ENCODE measurements at regions not wholly inside any gene's neighbourhood (a gene's known extent, or its start where the extent isn't known, plus 50 kb on each side); places are given as distances from the start of the nearest gene placed in this dataset.

GRCh38 chr6:40778918-40779317, 191.8 kb upstream of the LRFN2 start:
- H3K27ac ChIP-seq (ENCODE audit: low read depth, low read length): no peak overlapping the region
- H3K4me1 ChIP-seq (ENCODE audit: control insufficient read depth in 5 of 5, insufficient read depth in 5 of 5, low read length in 5 of 5): no peaks in the 10 kb centered on the region
- H3K27me3 ChIP-seq (ENCODE audit: control insufficient read depth in 5 of 5, insufficient read depth in 4 of 5, low read length in 5 of 5): peaks cover 0 to 19% (median 9%) of the 10 kb centered on the region in 5 donors
- no peak overlapping the region for H3K9ac ChIP-seq (ENCODE audit: low read length in 5 of 5)
- no peak overlapping the region for H3K4me3 ChIP-seq (ENCODE audit: low read depth in 1 of 5, low read length in 5 of 5)
- H3K9me3 ChIP-seq (ENCODE audit: control insufficient read depth in 5 of 5, low read length in 5 of 5): no peaks in the 10 kb centered on the region
- H3K36me3 ChIP-seq (ENCODE audit: control insufficient read depth in 5 of 5, insufficient read depth in 5 of 5, low read length in 5 of 5): no peaks in the 10 kb centered on the region

- Histone ChIP-seq H3K4me3 (ENCODE audit: low read depth in 1 of 5, low read length in 5 of 5) (no peak overlapping the region), H3K4me1 (ENCODE audit: control insufficient read depth in 5 of 5, insufficient read depth in 5 of 5, low read length in 5 of 5) (no peaks in the 10 kb centered on the region), H3K9ac (ENCODE audit: low read length in 5 of 5) (no peak overlapping the region), H3K36me3 (ENCODE audit: control insufficient read depth in 5 of 5, insufficient read depth in 5 of 5, low read length in 5 of 5) (no peaks in the 10 kb centered on the region), H3K27me3 (ENCODE audit: control insufficient read depth in 5 of 5, insufficient read depth in 4 of 5, low read length in 5 of 5) (peaks cover 0 to 19% (median 9%) of the 10 kb centered on the region in 5 donors), H3K27ac (ENCODE audit: low read depth, low read length) (no peak overlapping the region), H3K9me3 (ENCODE audit: control insufficient read depth in 5 of 5, low read length in 5 of 5) (no peaks in the 10 kb centered on the region)
Measured at GRCh38 chr6:40778196-40778595, 191.0 kb upstream of the LRFN2 start.

GRCh38 chr6:40774932-40775331, 187.8 kb upstream of the LRFN2 start:
- Histone ChIP-seq H3K27me3 (ENCODE audit: control insufficient read depth in 5 of 5, insufficient read depth in 4 of 5, low read length in 5 of 5) (peaks cover 0 to 19% (median 12%) of the 10 kb centered on the region in 5 donors), H3K4me1 (ENCODE audit: control insufficient read depth in 5 of 5, insufficient read depth in 5 of 5, low read length in 5 of 5) (no peaks in the 10 kb centered on the region), H3K36me3 (ENCODE audit: control insufficient read depth in 5 of 5, insufficient read depth in 5 of 5, low read length in 5 of 5) (no peaks in the 10 kb centered on the region), H3K9ac (ENCODE audit: low read length in 5 of 5) (no peak overlapping the region), H3K27ac (ENCODE audit: low read depth, low read length) (no peak overlapping the region), H3K4me3 (ENCODE audit: low read depth in 1 of 5, low read length in 5 of 5) (no peak overlapping the region), H3K9me3 (ENCODE audit: control insufficient read depth in 5 of 5, low read length in 5 of 5) (peaks cover 3 to 15% (median 4%) of the 10 kb centered on the region in 5 donors)

- Histone ChIP-seq H3K9me3 (ENCODE audit: control insufficient read depth in 5 of 5, low read length in 5 of 5) (peaks cover 3 to 15% (median 4%) of the 10 kb centered on the region in 5 donors), H3K27me3 (ENCODE audit: control insufficient read depth in 5 of 5, insufficient read depth in 4 of 5, low read length in 5 of 5) (peaks cover 0 to 11% (median 3%) of the 10 kb centered on the region in 5 donors), H3K36me3 (ENCODE audit: control insufficient read depth in 5 of 5, insufficient read depth in 5 of 5, low read length in 5 of 5) (no peaks in the 10 kb centered on the region), H3K9ac (ENCODE audit: low read length in 5 of 5) (no peak overlapping the region), H3K4me3 (ENCODE audit: low read depth in 1 of 5, low read length in 5 of 5) (no peak overlapping the region), H3K4me1 (ENCODE audit: control insufficient read depth in 5 of 5, insufficient read depth in 5 of 5, low read length in 5 of 5) (no peaks in the 10 kb centered on the region), H3K27ac (ENCODE audit: low read depth, low read length) (no peak overlapping the region)
Measured at GRCh38 chr6:40770794-40771193, 183.6 kb upstream of the LRFN2 start.

- Histone ChIP-seq H3K27me3 (ENCODE audit: control insufficient read depth in 5 of 5, insufficient read depth in 4 of 5, low read length in 5 of 5) (peaks cover 0 to 8% (median 0%) of the 10 kb centered on the region in 5 donors), H3K4me1 (ENCODE audit: control insufficient read depth in 5 of 5, insufficient read depth in 5 of 5, low read length in 5 of 5) (no peaks in the 10 kb centered on the region), H3K4me3 (ENCODE audit: low read depth in 1 of 5, low read length in 5 of 5) (no peak overlapping the region), H3K9me3 (ENCODE audit: control insufficient read depth in 5 of 5, low read length in 5 of 5) (no peaks in the 10 kb centered on the region), H3K9ac (ENCODE audit: low read length in 5 of 5) (no peak overlapping the region), H3K27ac (ENCODE audit: low read depth, low read length) (no peak overlapping the region), H3K36me3 (ENCODE audit: control insufficient read depth in 5 of 5, insufficient read depth in 5 of 5, low read length in 5 of 5) (no peaks in the 10 kb centered on the region)
Measured at GRCh38 chr6:40764726-40765125, 177.6 kb upstream of the LRFN2 start.

GRCh38 chr6:40762981-40763380, 175.8 kb upstream of the LRFN2 start:
- Histone ChIP-seq H3K27me3 (ENCODE audit: control insufficient read depth in 5 of 5, insufficient read depth in 4 of 5, low read length in 5 of 5) (peaks cover 0 to 9% (median 6%) of the 10 kb centered on the region in 5 donors), H3K4me3 (ENCODE audit: low read depth in 1 of 5, low read length in 5 of 5) (no peak overlapping the region), H3K4me1 (ENCODE audit: control insufficient read depth in 5 of 5, insufficient read depth in 5 of 5, low read length in 5 of 5) (no peaks in the 10 kb centered on the region), H3K9ac (ENCODE audit: low read length in 5 of 5) (no peak overlapping the region), H3K9me3 (ENCODE audit: control insufficient read depth in 5 of 5, low read length in 5 of 5) (no peaks in the 10 kb centered on the region), H3K27ac (ENCODE audit: low read depth, low read length) (no peak overlapping the region), H3K36me3 (ENCODE audit: control insufficient read depth in 5 of 5, insufficient read depth in 5 of 5, low read length in 5 of 5) (no peaks in the 10 kb centered on the region)

GRCh38 chr6:40760887-40761286, 173.7 kb upstream of the LRFN2 start:
- Histone ChIP-seq H3K4me3 (ENCODE audit: low read depth in 1 of 5, low read length in 5 of 5) (no peak overlapping the region), H3K9me3 (ENCODE audit: control insufficient read depth in 5 of 5, low read length in 5 of 5) (no peaks in the 10 kb centered on the region), H3K27ac (ENCODE audit: low read depth, low read length) (no peak overlapping the region), H3K27me3 (ENCODE audit: control insufficient read depth in 5 of 5, insufficient read depth in 4 of 5, low read length in 5 of 5) (peaks cover 1 to 16% (median 15%) of the 10 kb centered on the region in 5 donors), H3K36me3 (ENCODE audit: control insufficient read depth in 5 of 5, insufficient read depth in 5 of 5, low read length in 5 of 5) (no peaks in the 10 kb centered on the region), H3K9ac (ENCODE audit: low read length in 5 of 5) (no peak overlapping the region), H3K4me1 (ENCODE audit: control insufficient read depth in 5 of 5, insufficient read depth in 5 of 5, low read length in 5 of 5) (no peaks in the 10 kb centered on the region)

GRCh38 chr6:40759838-40760237, 172.7 kb upstream of the LRFN2 start:
- H3K27ac ChIP-seq (ENCODE audit: low read depth, low read length): no peak overlapping the region
- H3K4me1 ChIP-seq (ENCODE audit: control insufficient read depth in 5 of 5, insufficient read depth in 5 of 5, low read length in 5 of 5): no peaks in the 10 kb centered on the region
- no peak overlapping the region for H3K9ac ChIP-seq (ENCODE audit: low read length in 5 of 5)
- no peaks in the 10 kb centered on the region for H3K9me3 ChIP-seq (ENCODE audit: control insufficient read depth in 5 of 5, low read length in 5 of 5)
- no peak overlapping the region for H3K4me3 ChIP-seq (ENCODE audit: low read depth in 1 of 5, low read length in 5 of 5)
- H3K36me3 ChIP-seq (ENCODE audit: control insufficient read depth in 5 of 5, insufficient read depth in 5 of 5, low read length in 5 of 5): no peaks in the 10 kb centered on the region
- H3K27me3 ChIP-seq (ENCODE audit: control insufficient read depth in 5 of 5, insufficient read depth in 4 of 5, low read length in 5 of 5): peaks cover 12 to 26% (median 25%) of the 10 kb centered on the region in 5 donors

- no peak overlapping the region for H3K27ac ChIP-seq (ENCODE audit: low read depth, low read length)
- no peaks in the 10 kb centered on the region for H3K36me3 ChIP-seq (ENCODE audit: control insufficient read depth in 5 of 5, insufficient read depth in 5 of 5, low read length in 5 of 5)
- no peak overlapping the region for H3K9ac ChIP-seq (ENCODE audit: low read length in 5 of 5)
- no peaks in the 10 kb centered on the region for H3K4me1 ChIP-seq (ENCODE audit: control insufficient read depth in 5 of 5, insufficient read depth in 5 of 5, low read length in 5 of 5)
- no peaks in the 10 kb centered on the region for H3K9me3 ChIP-seq (ENCODE audit: control insufficient read depth in 5 of 5, low read length in 5 of 5)
- H3K27me3 ChIP-seq (ENCODE audit: control insufficient read depth in 5 of 5, insufficient read depth in 4 of 5, low read length in 5 of 5): peaks cover 17 to 32% (median 31%) of the 10 kb centered on the region in 5 donors
- H3K4me3 ChIP-seq (ENCODE audit: low read depth in 1 of 5, low read length in 5 of 5): no peak overlapping the region
Measured at GRCh38 chr6:40759264-40759663, 172.1 kb upstream of the LRFN2 start.

- Histone ChIP-seq H3K27ac (ENCODE audit: low read depth, low read length) (no peak overlapping the region), H3K27me3 (ENCODE audit: control insufficient read depth in 5 of 5, insufficient read depth in 4 of 5, low read length in 5 of 5) (peaks cover 21 to 50% (median 38%) of the 10 kb centered on the region in 5 donors), H3K9me3 (ENCODE audit: control insufficient read depth in 5 of 5, low read length in 5 of 5) (no peaks in the 10 kb centered on the region), H3K9ac (ENCODE audit: low read length in 5 of 5) (no peak overlapping the region), H3K4me3 (ENCODE audit: low read depth in 1 of 5, low read length in 5 of 5) (no peak overlapping the region), H3K4me1 (ENCODE audit: control insufficient read depth in 5 of 5, insufficient read depth in 5 of 5, low read length in 5 of 5) (no peaks in the 10 kb centered on the region), H3K36me3 (ENCODE audit: control insufficient read depth in 5 of 5, insufficient read depth in 5 of 5, low read length in 5 of 5) (no peaks in the 10 kb centered on the region)
Measured at GRCh38 chr6:40755749-40756452, 168.7 kb upstream of the LRFN2 start.
